ENCODE measurements at regions not wholly inside any gene's neighbourhood (a gene's known extent, or its start where the extent isn't known, plus 50 kb on each side); places are given as distances from the start of the nearest gene placed in this dataset.

GRCh38 chr6:14865531-14866100 lies 380.3 kb upstream of the JARID2 start:
- Histone ChIP-seq H3K4me1 (no peaks in the 10 kb centered on the region), H3K4me3 (no peak overlapping the region), H3K27ac (no peak overlapping the region), H3K9me3 (no peaks in the 10 kb centered on the region), H3K36me3 (replicated peaks in 1 of 2; ENCODE audit: insufficient read depth in 1 of 2, low read depth in 2 of 2) (no peaks in the 10 kb centered on the region), H3K27me3 (no peaks in the 10 kb centered on the region)
- WGBS, 2 donors, result 47 to 60% methylated on average over 5 of the region's 5 CpGs
- ATAC-seq, result no peak
- intact Hi-C loops (cut with DNase I), result no loop called here
- no peak for DNase-seq
- TF ChIP-seq CTCF (IDR thresholded peaks at IDR 0.05) (no peak), POLR2A (IDR thresholded peaks at IDR 0.05) (no peak)

GRCh38 chr6:14867802-14868201 lies 378.1 kb upstream of the JARID2 start:
- no peak overlapping the region for H3K4me3 ChIP-seq
- no peaks in the 10 kb centered on the region for H3K4me1 ChIP-seq
- intact Hi-C loops (cut with DNase I), result no loop called here
- ATAC-seq (no peak), DNase-seq (no peak)
- H3K27ac ChIP-seq, result no peak overlapping the region
- WGBS, 2 donors, result 80 to 83% methylated on average over 1 of the region's 1 CpG
- TF ChIP-seq POLR2A (IDR thresholded peaks at IDR 0.05), result no peak
- no peak for TF ChIP-seq CTCF (IDR thresholded peaks at IDR 0.05)
- no peaks in the 10 kb centered on the region for H3K9me3 ChIP-seq
- H3K36me3 ChIP-seq (replicated peaks in 1 of 2; ENCODE audit: insufficient read depth in 1 of 2, low read depth in 2 of 2), result no peaks in the 10 kb centered on the region
- no peaks in the 10 kb centered on the region for H3K27me3 ChIP-seq

DNA sequence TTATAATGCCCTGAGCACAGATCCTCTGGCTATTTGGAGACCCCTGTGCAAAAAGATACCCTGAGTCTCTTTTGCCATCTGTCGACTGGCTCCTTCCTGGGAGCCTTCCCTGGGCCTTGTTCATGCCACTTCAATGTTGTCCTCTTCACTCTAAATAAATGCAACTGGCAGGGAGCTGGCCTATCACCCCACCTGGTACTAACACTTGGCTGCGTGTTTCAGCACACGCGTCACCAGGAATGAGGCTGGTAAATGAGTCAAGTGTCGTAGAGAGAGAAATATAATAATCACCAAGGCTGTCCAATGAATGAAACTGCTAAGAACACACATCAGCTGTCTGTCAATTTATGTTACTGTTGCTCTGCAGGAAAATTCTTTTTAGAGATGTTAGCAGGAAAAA lies 374.6 kb upstream of the JARID2 start:
- Histone ChIP-seq H3K4me1 (no peaks in the 10 kb centered on the region), H3K4me3 (no peak overlapping the region), H3K27me3 (no peaks in the 10 kb centered on the region), H3K36me3 (replicated peaks in 1 of 2; ENCODE audit: insufficient read depth in 1 of 2, low read depth in 2 of 2) (no peaks in the 10 kb centered on the region), H3K27ac (no peak overlapping the region), H3K9me3 (no peaks in the 10 kb centered on the region)
- intact Hi-C loops (cut with DNase I), result no loop called here
- DNase-seq (no peak), ATAC-seq (no peak)
- 84 to 89% methylated on average over 5 of the region's 5 CpGs for WGBS, 2 donors
- TF ChIP-seq CTCF (IDR thresholded peaks at IDR 0.05) (no peak), POLR2A (IDR thresholded peaks at IDR 0.05) (no peak)

GRCh38 chr6:14873101-14873500 lies 372.8 kb upstream of the JARID2 start:
- TF ChIP-seq POLR2A (IDR thresholded peaks at IDR 0.05) (no peak), CTCF (IDR thresholded peaks at IDR 0.05) (no peak)
- no peaks in the 10 kb centered on the region for H3K36me3 ChIP-seq (replicated peaks in 1 of 2; ENCODE audit: insufficient read depth in 1 of 2, low read depth in 2 of 2)
- ATAC-seq (no peak), DNase-seq (no peak)
- no peaks in the 10 kb centered on the region for H3K4me1 ChIP-seq
- H3K27ac ChIP-seq, result no peak overlapping the region
- WGBS, 2 donors, result 58 to 68% methylated on average over 2 of the region's 2 CpGs
- no peak overlapping the region for H3K4me3 ChIP-seq
- intact Hi-C loops (cut with DNase I), result no loop called here
- H3K27me3 ChIP-seq, result no peaks in the 10 kb centered on the region
- no peaks in the 10 kb centered on the region for H3K9me3 ChIP-seq

DNA sequence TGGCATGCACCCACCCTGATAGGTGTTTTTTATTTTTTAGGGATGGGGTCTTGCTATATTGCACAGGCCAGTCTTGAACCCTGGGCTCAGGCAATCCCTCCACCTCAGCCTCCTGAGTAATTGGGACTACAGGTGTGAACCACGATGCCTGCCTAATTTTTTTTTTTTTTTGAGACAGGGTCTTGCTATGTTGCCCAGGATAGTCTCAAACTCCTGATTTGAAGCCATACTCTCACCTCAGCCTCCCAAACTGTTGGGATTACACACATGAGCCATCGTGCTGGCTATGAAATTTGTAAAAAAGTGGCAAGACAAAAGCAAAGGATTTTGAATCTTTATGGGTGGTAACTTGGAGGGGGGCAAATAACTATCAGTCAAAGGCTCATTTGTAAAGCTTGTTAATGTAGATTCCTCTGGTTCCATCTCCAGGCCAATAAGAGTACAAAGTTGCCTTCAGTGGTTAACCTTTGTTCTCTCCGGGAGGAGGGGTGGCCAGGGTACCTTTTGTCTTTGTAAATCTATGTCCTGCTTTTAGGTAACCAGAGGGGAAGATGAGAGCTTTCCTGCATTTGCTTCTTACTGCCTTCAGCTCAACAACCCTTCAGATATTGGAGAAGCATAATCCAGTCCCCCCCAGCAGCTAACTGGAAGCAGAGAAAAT lies 372.0 kb upstream of the JARID2 start:
- H3K4me1 ChIP-seq, result no peaks in the 10 kb centered on the region
- no peaks in the 10 kb centered on the region for H3K27me3 ChIP-seq
- DNase-seq (no peak), ATAC-seq (no peak)
- H3K4me3 ChIP-seq, result no peak overlapping the region
- no peaks in the 10 kb centered on the region for H3K9me3 ChIP-seq
- H3K27ac ChIP-seq, result no peak overlapping the region
- TF ChIP-seq POLR2A (IDR thresholded peaks at IDR 0.05), result no peak
- TF ChIP-seq CTCF (IDR thresholded peaks at IDR 0.05), result no peak
- no peaks in the 10 kb centered on the region for H3K36me3 ChIP-seq (replicated peaks in 1 of 2; ENCODE audit: insufficient read depth in 1 of 2, low read depth in 2 of 2)
- WGBS, 2 donors, result 49 to 62% methylated on average over 3 of the region's 3 CpGs
- intact Hi-C loops (cut with DNase I), result no loop called here

Measured in body of pancreas (tissue), 4 donors.